ENCODE measurements at regions not wholly inside any gene's neighbourhood (a gene's known extent, or its start where the extent isn't known, plus 50 kb on each side); places are given as distances from the start of the nearest gene placed in this dataset. TPM values are rescaled to one million over a fixed set of nuclear protein-coding genes. Genes with fewer than 3 reads are reported as not detected.

DNA sequence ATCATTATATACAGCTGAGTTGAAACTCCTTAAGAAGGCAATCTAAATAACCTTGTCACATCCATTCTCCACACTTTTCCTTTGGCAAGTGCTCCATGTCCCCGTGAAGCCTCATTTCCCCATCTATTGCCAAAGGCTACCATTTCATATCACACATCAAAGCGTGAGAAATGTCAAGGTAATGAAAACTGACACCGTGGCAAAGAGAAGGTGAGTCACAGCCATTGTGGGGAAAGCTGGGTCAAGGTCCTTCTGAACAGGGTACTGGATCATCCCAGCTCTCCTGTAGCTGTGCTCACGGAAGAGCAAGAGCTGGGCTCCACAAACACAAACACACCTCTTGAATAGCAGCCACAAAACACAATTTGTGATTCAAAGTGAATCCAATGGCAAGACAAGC is 58.2 kb upstream of the REG3G start:
- Histone ChIP-seq H3K4me3 (no peak overlapping the region), H3K27ac (no peak overlapping the region), H3K36me3 (no peaks in the 10 kb centered on the region), H3K4me1 (no peaks in the 10 kb centered on the region), H3K9me3 (no peaks in the 10 kb centered on the region), H3K27me3 (no peaks in the 10 kb centered on the region)
- intact Hi-C loops (cut with DNase I), result no loop called here
- no peak for DNase-seq (ENCODE audit: extremely low spot score in 2 of 2)
- TF ChIP-seq POLR2AphosphoS5 (IDR thresholded peaks at IDR 0.05; ENCODE audit: insufficient read depth in 1 of 2, low read depth in 1 of 2) (no peak), POLR2A (IDR thresholded peaks at IDR 0.05) (no peak)
- TF ChIP-seq, protein P1, sequence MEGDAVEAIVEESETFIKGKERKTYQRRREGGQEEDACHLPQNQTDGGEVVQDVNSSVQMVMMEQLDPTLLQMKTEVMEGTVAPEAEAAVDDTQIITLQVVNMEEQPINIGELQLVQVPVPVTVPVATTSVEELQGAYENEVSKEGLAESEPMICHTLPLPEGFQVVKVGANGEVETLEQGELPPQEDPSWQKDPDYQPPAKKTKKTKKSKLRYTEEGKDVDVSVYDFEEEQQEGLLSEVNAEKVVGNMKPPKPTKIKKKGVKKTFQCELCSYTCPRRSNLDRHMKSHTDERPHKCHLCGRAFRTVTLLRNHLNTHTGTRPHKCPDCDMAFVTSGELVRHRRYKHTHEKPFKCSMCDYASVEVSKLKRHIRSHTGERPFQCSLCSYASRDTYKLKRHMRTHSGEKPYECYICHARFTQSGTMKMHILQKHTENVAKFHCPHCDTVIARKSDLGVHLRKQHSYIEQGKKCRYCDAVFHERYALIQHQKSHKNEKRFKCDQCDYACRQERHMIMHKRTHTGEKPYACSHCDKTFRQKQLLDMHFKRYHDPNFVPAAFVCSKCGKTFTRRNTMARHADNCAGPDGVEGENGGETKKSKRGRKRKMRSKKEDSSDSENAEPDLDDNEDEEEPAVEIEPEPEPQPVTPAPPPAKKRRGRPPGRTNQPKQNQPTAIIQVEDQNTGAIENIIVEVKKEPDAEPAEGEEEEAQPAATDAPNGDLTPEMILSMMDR (IDR thresholded peaks at IDR 0.05), result no peak

DNA sequence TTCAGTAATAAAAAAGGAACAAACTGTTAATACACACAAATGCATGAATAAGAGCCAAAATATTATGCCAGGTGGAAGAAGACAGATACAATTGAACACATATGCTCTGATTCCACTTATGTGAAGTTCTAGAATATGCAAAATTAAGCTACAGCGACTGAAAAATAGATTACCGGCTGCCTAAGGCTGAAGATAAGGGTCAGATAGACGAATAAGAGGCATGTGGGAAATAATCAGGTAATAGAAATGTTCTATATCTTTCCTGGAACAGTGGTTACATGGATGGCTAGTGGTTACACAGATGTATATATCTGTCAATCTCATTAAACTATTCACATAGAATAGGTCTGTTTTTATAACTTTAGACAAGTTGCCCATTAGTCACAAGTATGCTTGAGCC is 51.9 kb upstream of the REG3G start:
- Histone ChIP-seq H3K4me1 (no peaks in the 10 kb centered on the region), H3K9me3 (no peaks in the 10 kb centered on the region), H3K36me3 (no peaks in the 10 kb centered on the region), H3K4me3 (no peak overlapping the region), H3K27me3 (no peaks in the 10 kb centered on the region), H3K27ac (no peak overlapping the region)
- TF ChIP-seq POLR2AphosphoS5 (IDR thresholded peaks at IDR 0.05; ENCODE audit: insufficient read depth in 1 of 2, low read depth in 1 of 2) (no peak), POLR2A (IDR thresholded peaks at IDR 0.05) (no peak)
- TF ChIP-seq, protein P1 (IDR thresholded peaks at IDR 0.05), result no peak
- intact Hi-C loops (cut with DNase I), result no loop called here
- no peak for DNase-seq (ENCODE audit: extremely low spot score in 2 of 2)

Small RNA genes in the stretch of these regions (small RNA-seq; reads per million reads assigned to genes)
- gene RNU6-812P, result not detected
- gene RNU6-827P, result not detected

Measured in vagina (tissue), 2 donors.